ENCODE measurements at regions not wholly inside any gene's neighbourhood (a gene's known extent, or its start where the extent isn't known, plus 50 kb on each side); places are given as distances from the start of the nearest gene placed in this dataset.

DNA sequence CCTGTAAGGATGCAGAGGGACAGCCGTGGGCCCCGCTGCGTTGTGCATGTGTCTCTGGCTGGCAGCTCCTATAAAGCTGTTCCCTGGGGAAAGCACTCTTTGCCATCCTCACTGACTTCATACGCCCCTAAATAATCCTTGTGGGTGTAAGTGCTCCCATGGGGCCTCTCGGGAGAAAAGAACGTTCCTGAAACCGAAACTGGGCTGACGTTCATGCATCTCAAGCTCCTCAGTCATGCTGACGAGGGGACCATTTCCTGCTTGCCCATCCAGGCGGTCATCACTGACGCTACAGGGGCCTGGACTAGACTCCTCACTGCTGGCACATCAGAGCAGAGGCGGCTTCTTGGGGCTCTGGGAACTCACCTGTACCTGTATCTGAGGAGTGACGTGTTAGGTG, 73.1 kb upstream of the USP24 start:
- TF ChIP-seq, protein P1, sequence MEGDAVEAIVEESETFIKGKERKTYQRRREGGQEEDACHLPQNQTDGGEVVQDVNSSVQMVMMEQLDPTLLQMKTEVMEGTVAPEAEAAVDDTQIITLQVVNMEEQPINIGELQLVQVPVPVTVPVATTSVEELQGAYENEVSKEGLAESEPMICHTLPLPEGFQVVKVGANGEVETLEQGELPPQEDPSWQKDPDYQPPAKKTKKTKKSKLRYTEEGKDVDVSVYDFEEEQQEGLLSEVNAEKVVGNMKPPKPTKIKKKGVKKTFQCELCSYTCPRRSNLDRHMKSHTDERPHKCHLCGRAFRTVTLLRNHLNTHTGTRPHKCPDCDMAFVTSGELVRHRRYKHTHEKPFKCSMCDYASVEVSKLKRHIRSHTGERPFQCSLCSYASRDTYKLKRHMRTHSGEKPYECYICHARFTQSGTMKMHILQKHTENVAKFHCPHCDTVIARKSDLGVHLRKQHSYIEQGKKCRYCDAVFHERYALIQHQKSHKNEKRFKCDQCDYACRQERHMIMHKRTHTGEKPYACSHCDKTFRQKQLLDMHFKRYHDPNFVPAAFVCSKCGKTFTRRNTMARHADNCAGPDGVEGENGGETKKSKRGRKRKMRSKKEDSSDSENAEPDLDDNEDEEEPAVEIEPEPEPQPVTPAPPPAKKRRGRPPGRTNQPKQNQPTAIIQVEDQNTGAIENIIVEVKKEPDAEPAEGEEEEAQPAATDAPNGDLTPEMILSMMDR (conservative IDR thresholded peaks at IDR 0.05): no peak
- Histone ChIP-seq H3K4me2 (ENCODE audit: insufficient read depth, insufficient read length, low read length) (no peak overlapping the region), H3K23ac (ENCODE audit: insufficient read length, low read depth, low read length) (no peak overlapping the region), H3K56ac (ENCODE audit: insufficient read length, low read depth, low read length) (no peak overlapping the region), H2BK15ac (ENCODE audit: low read depth, low read length) (no peak overlapping the region), H2AFZ (ENCODE audit: low read length) (no peak overlapping the region), H2AK5ac (ENCODE audit: insufficient read length, low read length) (no peak overlapping the region), H3K9me3 (ENCODE audit: control insufficient read depth, low read depth, low read length) (no peaks in the 10 kb centered on the region), H3K27me3 (ENCODE audit: insufficient read depth, low read length) (no peaks in the 10 kb centered on the region), H4K8ac (replicated peaks; ENCODE audit: insufficient read length, low read depth, low read length) (no peak overlapping the region), H4K91ac (ENCODE audit: insufficient read length, low read depth, low read length) (no peak overlapping the region), H3K14ac (ENCODE audit: insufficient read depth, low read length) (no peak overlapping the region), H2BK120ac (ENCODE audit: low read depth, low read length, poor library complexity, severe bottlenecking) (no peak overlapping the region), H3K4ac (ENCODE audit: low read depth, low read length) (no peak overlapping the region), H4K5ac (ENCODE audit: insufficient read length, low read depth, low read length) (no peak overlapping the region), H3K79me2 (ENCODE audit: insufficient read depth, low read length) (no peaks in the 10 kb centered on the region), H3K9ac (ENCODE audit: extremely low read depth, insufficient read length, low read length) (no peak overlapping the region), H2BK12ac (ENCODE audit: insufficient read length, low read depth, low read length) (no peak overlapping the region), H3K18ac (ENCODE audit: insufficient read length, low read depth, low read length) (no peak overlapping the region), H3K23me2 (ENCODE audit: insufficient read length, low read depth, low read length, poor library complexity, severe bottlenecking) (no peaks in the 10 kb centered on the region), H3K27ac (ENCODE audit: insufficient read length, low read depth, low read length) (no peak overlapping the region), H3T11ph (ENCODE audit: low read length) (no peak overlapping the region), H2BK5ac (ENCODE audit: insufficient read length, low read length) (no peak overlapping the region), H4K20me1 (ENCODE audit: control insufficient read depth, insufficient read depth, insufficient read length) (no peaks in the 10 kb centered on the region), H3K4me1 (ENCODE audit: insufficient read depth, low read length) (no peaks in the 10 kb centered on the region), H3K79me1 (ENCODE audit: insufficient read depth, low read depth, low read length, poor library complexity, severe bottlenecking) (no peaks in the 10 kb centered on the region), H2BK20ac (ENCODE audit: low read depth, low read length, poor library complexity, severe bottlenecking) (no peak overlapping the region)
- DNase-seq: no peak
- WGBS (ENCODE audit: extremely low coverage, insufficient read length, low lambda C conversion rate): no CpG with 5 or more reads among the region's 13 CpGs
- Mint-ChIP-seq H3K36me3 (ENCODE audit: insufficient read depth in 1 of 3, low read depth in 3 of 3) (no peaks in the 10 kb centered on the region), H3K4me3 (no peak overlapping the region), H3K27me3 (ENCODE audit: low read depth) (peaks cover 3% of the 10 kb centered on the region), H3K4me1 (peaks cover 18 to 20% of the 10 kb centered on the region in 2 experiments; a peak in 3 of 4 replicates), H3K27ac (no peak overlapping the region; a peak in 1 of 7 replicates), H3K9me3 (no peaks in the 10 kb centered on the region)

Data from H9 (cell line).